Frontal cortex (tissue), 3 donors: ENCODE measurements at regions not wholly inside any gene's neighbourhood (a gene's known extent, or its start where the extent isn't known, plus 50 kb on each side); places are given as distances from the start of the nearest gene placed in this dataset.
"Not testable (repeated sequence)": the region's sequence is repeated elsewhere in the genome, so short reads cannot be mapped to it uniquely, and the experiment has no call there.

Experiments used
- DNase-seq, 2 donors: peaks; one replicate each; pipeline ENCODE4 v3.0.0; 2012; ENCODE audit warnings: low spot score in 2 of 2
- FAIRE-seq: peaks from 2 replicates; lab custom pipeline; 2012; peaks lifted over from hg19 to GRCh38; lab: Jason Lieb, UNC
- donor health status: control.
- donor health status: control.
- donor health status: control.

GRCh38 chr10:23723796-23724195 lies 284.9 kb downstream of the OTUD1 start:
- FAIRE-seq (no peak), DNase-seq (no peak)

GRCh38 chr10:23725548-23725947 lies 286.7 kb downstream of the OTUD1 start:
- FAIRE-seq (no peak), DNase-seq (no peak)

- FAIRE-seq (no peak), DNase-seq (no peak)
Observed at GRCh38 chr10:23742368-23742767, 303.5 kb downstream of the OTUD1 start.

GRCh38 chr10:23742807-23743206 lies 303.9 kb downstream of the OTUD1 start:
- FAIRE-seq = no peak
- DNase-seq = no peak

- no peak for DNase-seq
- no peak for FAIRE-seq
Observed at GRCh38 chr10:23754179-23754578, 315.3 kb downstream of the OTUD1 start.

- DNase-seq (no peak), FAIRE-seq (no peak)
Observed at GRCh38 chr10:23754941-23755340, 316.1 kb downstream of the OTUD1 start.

- DNase-seq (no peak), FAIRE-seq (no peak)
Observed at GRCh38 chr10:23755556-23755955, 316.7 kb downstream of the OTUD1 start.

- FAIRE-seq (no peak), DNase-seq (no peak)
Observed at GRCh38 chr10:23768281-23768680, 329.4 kb downstream of the OTUD1 start.

GRCh38 chr10:23777153-23777552 lies 338.3 kb downstream of the OTUD1 start:
- no peak for FAIRE-seq
- DNase-seq = no peak

GRCh38 chr10:23779301-23779700 lies 340.4 kb downstream of the OTUD1 start:
- no peak for DNase-seq
- FAIRE-seq = no peak

GRCh38 chr10:23780331-23780730 lies 341.5 kb downstream of the OTUD1 start:
- no peak for DNase-seq
- no peak for FAIRE-seq

- no peak for DNase-seq
- FAIRE-seq = no peak
Observed at GRCh38 chr10:23786594-23786993, 347.7 kb downstream of the OTUD1 start.

GRCh38 chr10:23793577-23793976 lies 354.7 kb downstream of the OTUD1 start:
- FAIRE-seq (no peak), DNase-seq (no peak)

- not testable (repeated sequence) for FAIRE-seq, DNase-seq
Observed at GRCh38 chr10:23797452-23797851, 358.6 kb downstream of the OTUD1 start.

GRCh38 chr10:23804125-23804524 lies 365.2 kb downstream of the OTUD1 start:
- DNase-seq = no peak
- FAIRE-seq = no peak

GRCh38 chr10:23813687-23814086 lies 374.8 kb downstream of the OTUD1 start:
- FAIRE-seq (no peak), DNase-seq (no peak)

- DNase-seq = no peak
- FAIRE-seq = no peak
Observed at GRCh38 chr10:23818484-23818883, 379.6 kb downstream of the OTUD1 start.

- no peak for FAIRE-seq
- no peak for DNase-seq
Observed at GRCh38 chr10:23820792-23821191, 381.9 kb downstream of the OTUD1 start.

- no peak for FAIRE-seq
- DNase-seq = no peak
Observed at GRCh38 chr10:23824822-23825221, 384.1 kb upstream of the KIAA1217 start.

GRCh38 chr10:23826421-23826820 lies 382.5 kb upstream of the KIAA1217 start:
- DNase-seq (no peak), FAIRE-seq (no peak)

- no peak for DNase-seq
- no peak for FAIRE-seq
Observed at GRCh38 chr10:23829556-23829955, 379.4 kb upstream of the KIAA1217 start.

GRCh38 chr10:23834091-23834490 lies 374.8 kb upstream of the KIAA1217 start:
- FAIRE-seq (no peak), DNase-seq (no peak)

GRCh38 chr10:23850631-23851030 lies 358.3 kb upstream of the KIAA1217 start:
- DNase-seq (no peak), FAIRE-seq (no peak)
